H1 (cell line): ENCODE measurements at regions not wholly inside any gene's neighbourhood (a gene's known extent, or its start where the extent isn't known, plus 50 kb on each side); places are given as distances from the start of the nearest gene placed in this dataset.

Experiments
- USF2 ChIP-seq: IDR thresholded peaks from 2 replicates; pipeline ENCODE4 v1.6.1; 2011; ENCODE audit warnings: low read length, improper control_type of control experiment
- TF ChIP-seq, protein P1 (sequence below), 3 experiments: IDR thresholded peaks; 1 replicate in 2 of 3; 2 replicates in 1 of 3; pipeline versions ENCODE4 v1.5.1 to v1.6.1; 2011; ENCODE audit warnings: low read length in 3 of 3, mild to moderate bottlenecking in 3 of 3, inconsistent platforms in 2 of 3, low read depth in 1 of 3, moderate library complexity in 1 of 3; ENCODE audit not compliant: insufficient read depth in 1 of 3; ENCODE audit errors: control extremely low read depth in 1 of 3

DNA sequence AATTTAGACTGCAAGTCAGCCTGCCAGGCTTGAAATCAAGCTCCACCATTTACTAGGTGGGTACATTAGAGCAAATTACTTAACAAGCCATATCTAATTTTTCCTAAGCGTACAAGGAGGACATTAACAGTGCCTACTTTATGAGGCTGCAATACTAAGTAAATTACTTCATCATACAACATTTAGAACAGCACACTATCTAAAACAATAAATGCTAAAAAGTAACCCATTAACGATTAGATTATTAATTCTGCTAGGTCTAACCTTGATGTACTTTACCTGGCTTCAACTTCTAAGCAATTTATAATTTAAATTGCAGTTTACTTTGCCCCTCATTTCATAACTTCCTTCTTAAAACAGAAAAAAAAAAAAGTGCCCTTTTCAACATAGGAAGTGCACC, 1155.6 kb upstream of the NCAM2 start:
- TF ChIP-seq, protein P1, sequence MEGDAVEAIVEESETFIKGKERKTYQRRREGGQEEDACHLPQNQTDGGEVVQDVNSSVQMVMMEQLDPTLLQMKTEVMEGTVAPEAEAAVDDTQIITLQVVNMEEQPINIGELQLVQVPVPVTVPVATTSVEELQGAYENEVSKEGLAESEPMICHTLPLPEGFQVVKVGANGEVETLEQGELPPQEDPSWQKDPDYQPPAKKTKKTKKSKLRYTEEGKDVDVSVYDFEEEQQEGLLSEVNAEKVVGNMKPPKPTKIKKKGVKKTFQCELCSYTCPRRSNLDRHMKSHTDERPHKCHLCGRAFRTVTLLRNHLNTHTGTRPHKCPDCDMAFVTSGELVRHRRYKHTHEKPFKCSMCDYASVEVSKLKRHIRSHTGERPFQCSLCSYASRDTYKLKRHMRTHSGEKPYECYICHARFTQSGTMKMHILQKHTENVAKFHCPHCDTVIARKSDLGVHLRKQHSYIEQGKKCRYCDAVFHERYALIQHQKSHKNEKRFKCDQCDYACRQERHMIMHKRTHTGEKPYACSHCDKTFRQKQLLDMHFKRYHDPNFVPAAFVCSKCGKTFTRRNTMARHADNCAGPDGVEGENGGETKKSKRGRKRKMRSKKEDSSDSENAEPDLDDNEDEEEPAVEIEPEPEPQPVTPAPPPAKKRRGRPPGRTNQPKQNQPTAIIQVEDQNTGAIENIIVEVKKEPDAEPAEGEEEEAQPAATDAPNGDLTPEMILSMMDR (IDR thresholded peaks at IDR 0.05; ENCODE audit: control extremely low read depth in 1 of 3, insufficient read depth in 1 of 3, low read depth in 1 of 3, low read length in 3 of 3), result no peak
- no peak for TF ChIP-seq USF2
